Large intestine (tissue), 3 donors: ENCODE measurements at regions not wholly inside any gene's neighbourhood (a gene's known extent, or its start where the extent isn't known, plus 50 kb on each side); places are given as distances from the start of the nearest gene placed in this dataset.

Experiments used
- DNase-seq, 2 donors: peaks; one replicate each; pipeline versions ENCODE4 v3.0.0 to v3.0.0-alpha.2; 2013
- H3K27ac ChIP-seq: one replicate; pipeline ENCODE4 v1.5.1; 2013; ENCODE audit warnings: low read length
- H3K27me3 ChIP-seq: 2 replicates; pipeline ENCODE4 v1.6.1; 2013; ENCODE audit warnings: low read length; ENCODE audit not compliant: control insufficient read depth, insufficient read depth
- H3K36me3 ChIP-seq: 2 replicates; pipeline ENCODE4 v1.6.1; 2013; ENCODE audit warnings: low read length; ENCODE audit not compliant: control insufficient read depth, insufficient read depth
- H3K4me1 ChIP-seq: one replicate; pipeline ENCODE4 v1.6.1; 2013; ENCODE audit warnings: low read length; ENCODE audit not compliant: control insufficient read depth, insufficient read depth
- H3K4me3 ChIP-seq: one replicate; pipeline ENCODE4 v1.5.1; 2013; ENCODE audit warnings: low read length
- H3K9me3 ChIP-seq: one replicate; pipeline ENCODE4 v1.6.1; 2013; ENCODE audit warnings: mild to moderate bottlenecking, low read depth, low read length, moderate library complexity; ENCODE audit not compliant: control insufficient read depth
- WGBS: methylation state at CpG from one replicate; pipeline ENCODE4 v1.1.5; 2013; ENCODE audit warnings: low lambda C conversion rate; ENCODE audit not compliant: insufficient coverage; 5-methylcytosine and 5-hydroxymethylcytosine counted together

GRCh38 chr6:74755196-74755595, 450.7 kb downstream of the COL12A1 start:
- Histone ChIP-seq H3K27me3 (no peaks in the 10 kb centered on the region), H3K9me3 (no peaks in the 10 kb centered on the region), H3K36me3 (no peaks in the 10 kb centered on the region), H3K27ac (no peak overlapping the region), H3K4me3 (no peak overlapping the region), H3K4me1 (no peaks in the 10 kb centered on the region)
- WGBS: no CpG with 5 or more reads among the region's 10 CpGs
- DNase-seq: no peak

GRCh38 chr6:74753883-74754600, 451.8 kb downstream of the COL12A1 start:
- Histone ChIP-seq H3K27me3 (no peaks in the 10 kb centered on the region), H3K27ac (no peak overlapping the region), H3K36me3 (no peaks in the 10 kb centered on the region), H3K4me3 (no peak overlapping the region), H3K4me1 (no peaks in the 10 kb centered on the region), H3K9me3 (no peaks in the 10 kb centered on the region)
- DNase-seq: no peak
- 93% methylated on average over 2 of the region's 2 CpGs for WGBS

GRCh38 chr6:74752303-74752702, 453.6 kb downstream of the COL12A1 start:
- Histone ChIP-seq H3K36me3 (no peaks in the 10 kb centered on the region), H3K27me3 (no peaks in the 10 kb centered on the region), H3K4me3 (no peak overlapping the region), H3K9me3 (no peaks in the 10 kb centered on the region), H3K27ac (no peak overlapping the region), H3K4me1 (no peaks in the 10 kb centered on the region)
- DNase-seq: no peak
- WGBS: no CpG with 5 or more reads among the region's 3 CpGs

GRCh38 chr6:74750826-74751225, 455.0 kb downstream of the COL12A1 start:
- Histone ChIP-seq H3K27ac (no peak overlapping the region), H3K27me3 (no peaks in the 10 kb centered on the region), H3K4me1 (no peaks in the 10 kb centered on the region), H3K9me3 (no peaks in the 10 kb centered on the region), H3K36me3 (no peaks in the 10 kb centered on the region), H3K4me3 (no peak overlapping the region)
- DNase-seq: no peak

GRCh38 chr6:74749211-74750147, 456.4 kb downstream of the COL12A1 start:
- Histone ChIP-seq H3K27ac (no peak overlapping the region), H3K36me3 (no peaks in the 10 kb centered on the region), H3K27me3 (no peaks in the 10 kb centered on the region), H3K4me3 (no peak overlapping the region), H3K9me3 (no peaks in the 10 kb centered on the region), H3K4me1 (no peaks in the 10 kb centered on the region)
- no peak for DNase-seq
- 100% methylated on average over 1 of the region's 10 CpGs for WGBS

GRCh38 chr6:74745670-74746069, 460.2 kb downstream of the COL12A1 start:
- Histone ChIP-seq H3K4me1 (no peaks in the 10 kb centered on the region), H3K27ac (no peak overlapping the region), H3K36me3 (no peaks in the 10 kb centered on the region), H3K27me3 (no peaks in the 10 kb centered on the region), H3K4me3 (no peak overlapping the region), H3K9me3 (no peaks in the 10 kb centered on the region)
- DNase-seq: no peak
- 38% methylated on average over 1 of the region's 1 CpG for WGBS

- H3K27ac ChIP-seq: no peak overlapping the region
- no peak for DNase-seq
- no CpG with 5 or more reads among the region's 3 CpGs for WGBS
- no peak overlapping the region for H3K4me3 ChIP-seq
- H3K27me3 ChIP-seq: no peaks in the 10 kb centered on the region
- H3K4me1 ChIP-seq: no peaks in the 10 kb centered on the region
- H3K36me3 ChIP-seq: no peaks in the 10 kb centered on the region
- H3K9me3 ChIP-seq: no peaks in the 10 kb centered on the region
Observed at GRCh38 chr6:74742793-74743508, 462.9 kb downstream of the COL12A1 start.

GRCh38 chr6:74741646-74742045, 464.2 kb downstream of the COL12A1 start:
- H3K36me3 ChIP-seq: no peaks in the 10 kb centered on the region
- no peaks in the 10 kb centered on the region for H3K4me1 ChIP-seq
- H3K27ac ChIP-seq: no peak overlapping the region
- no peaks in the 10 kb centered on the region for H3K9me3 ChIP-seq
- WGBS: no CpG with 5 or more reads among the region's 1 CpG
- H3K4me3 ChIP-seq: no peak overlapping the region
- no peaks in the 10 kb centered on the region for H3K27me3 ChIP-seq
- no peak for DNase-seq

GRCh38 chr6:74735304-74735703, 470.5 kb downstream of the COL12A1 start:
- Histone ChIP-seq H3K9me3 (no peaks in the 10 kb centered on the region), H3K27me3 (no peaks in the 10 kb centered on the region), H3K36me3 (no peaks in the 10 kb centered on the region), H3K4me1 (no peaks in the 10 kb centered on the region), H3K4me3 (no peak overlapping the region), H3K27ac (no peak overlapping the region)
- DNase-seq: peak in 1 of 2 donors; percentile 3
- WGBS: 63% methylated on average over 1 of the region's 2 CpGs

- H3K9me3 ChIP-seq: no peaks in the 10 kb centered on the region
- 100% methylated on average over 1 of the region's 3 CpGs for WGBS
- no peak overlapping the region for H3K4me3 ChIP-seq
- no peaks in the 10 kb centered on the region for H3K36me3 ChIP-seq
- no peaks in the 10 kb centered on the region for H3K4me1 ChIP-seq
- no peak for DNase-seq
- H3K27ac ChIP-seq: no peak overlapping the region
- H3K27me3 ChIP-seq: no peaks in the 10 kb centered on the region
Observed at GRCh38 chr6:74734901-74735300, 471.0 kb downstream of the COL12A1 start.
